ENCODE measurements at regions not wholly inside any gene's neighbourhood (a gene's known extent, or its start where the extent isn't known, plus 50 kb on each side); places are given as distances from the start of the nearest gene placed in this dataset.

DNA sequence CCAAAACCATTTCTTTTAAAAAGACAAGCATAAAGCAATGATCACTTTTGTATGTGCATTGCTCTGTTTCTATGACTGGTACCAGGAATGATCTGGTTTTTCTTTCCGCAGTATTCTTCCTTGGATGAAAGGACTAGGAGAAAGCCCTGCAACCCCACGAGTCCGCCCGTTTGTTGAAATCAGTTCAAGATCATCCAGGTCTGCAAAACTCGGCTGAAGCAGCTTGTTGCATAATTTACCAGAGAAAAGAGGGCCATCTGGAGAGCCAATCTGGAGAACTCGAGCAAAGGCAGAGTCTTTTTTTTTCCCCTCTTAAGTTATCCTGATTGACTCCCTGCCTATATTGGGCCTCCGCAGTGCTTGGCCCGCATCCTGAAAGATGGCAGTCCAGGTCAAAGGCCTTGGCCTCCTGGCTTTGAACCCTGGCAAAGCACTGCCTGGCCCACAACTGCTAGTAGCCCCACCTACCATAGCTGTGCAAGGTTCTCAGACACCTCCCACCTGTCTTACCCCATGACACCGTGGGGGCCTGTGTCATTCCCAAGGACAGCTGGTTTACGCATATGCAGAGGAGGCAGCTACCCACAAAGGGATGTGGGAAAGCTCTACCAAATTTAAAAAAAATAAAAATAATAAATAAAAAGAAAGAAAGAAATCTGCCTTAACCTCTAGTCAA, 572.2 kb downstream of the INHBA start:
- TF ChIP-seq, protein P1, sequence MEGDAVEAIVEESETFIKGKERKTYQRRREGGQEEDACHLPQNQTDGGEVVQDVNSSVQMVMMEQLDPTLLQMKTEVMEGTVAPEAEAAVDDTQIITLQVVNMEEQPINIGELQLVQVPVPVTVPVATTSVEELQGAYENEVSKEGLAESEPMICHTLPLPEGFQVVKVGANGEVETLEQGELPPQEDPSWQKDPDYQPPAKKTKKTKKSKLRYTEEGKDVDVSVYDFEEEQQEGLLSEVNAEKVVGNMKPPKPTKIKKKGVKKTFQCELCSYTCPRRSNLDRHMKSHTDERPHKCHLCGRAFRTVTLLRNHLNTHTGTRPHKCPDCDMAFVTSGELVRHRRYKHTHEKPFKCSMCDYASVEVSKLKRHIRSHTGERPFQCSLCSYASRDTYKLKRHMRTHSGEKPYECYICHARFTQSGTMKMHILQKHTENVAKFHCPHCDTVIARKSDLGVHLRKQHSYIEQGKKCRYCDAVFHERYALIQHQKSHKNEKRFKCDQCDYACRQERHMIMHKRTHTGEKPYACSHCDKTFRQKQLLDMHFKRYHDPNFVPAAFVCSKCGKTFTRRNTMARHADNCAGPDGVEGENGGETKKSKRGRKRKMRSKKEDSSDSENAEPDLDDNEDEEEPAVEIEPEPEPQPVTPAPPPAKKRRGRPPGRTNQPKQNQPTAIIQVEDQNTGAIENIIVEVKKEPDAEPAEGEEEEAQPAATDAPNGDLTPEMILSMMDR (conservative IDR thresholded peaks at IDR 0.05; ENCODE audit: low read length), result no peak
- no peak for TF ChIP-seq EZH2phosphoT487 (IDR thresholded peaks at IDR 0.05; ENCODE audit: borderline replicate concordance)
